ENCODE measurements at regions not wholly inside any gene's neighbourhood (a gene's known extent, or its start where the extent isn't known, plus 50 kb on each side); places are given as distances from the start of the nearest gene placed in this dataset.

- DNase-seq: no peak
- Histone ChIP-seq H2AK5ac (ENCODE audit: low read length) (no peak overlapping the region), H3K79me2 (ENCODE audit: control insufficient read depth, insufficient read depth, low read length) (no peaks in the 10 kb centered on the region), H3K4me2 (ENCODE audit: low read length) (no peak overlapping the region), H4K5ac (ENCODE audit: low read length) (no peak overlapping the region), H4K8ac (ENCODE audit: low read depth, low read length) (no peak overlapping the region), H3K18ac (ENCODE audit: low read length) (no peak overlapping the region), H3K27me3 (ENCODE audit: insufficient read depth, low read length, poor library complexity) (no peaks in the 10 kb centered on the region), H3K36me3 (ENCODE audit: control insufficient read depth, insufficient read depth, low read length) (no peaks in the 10 kb centered on the region), H3K4me1 (ENCODE audit: control insufficient read depth, low read depth, low read length) (no peaks in the 10 kb centered on the region), H3K4ac (ENCODE audit: low read depth, low read length) (no peak overlapping the region), H3K9ac (ENCODE audit: low read length) (no peak overlapping the region), H2BK15ac (replicated peaks; ENCODE audit: low read depth) (no peak overlapping the region), H2BK120ac (ENCODE audit: low read depth, low read length) (no peak overlapping the region), H3K27ac (ENCODE audit: low read depth, low read length) (no peak overlapping the region), H3K4me3 (ENCODE audit: low read length) (no peak overlapping the region), H3K56ac (ENCODE audit: low read length) (no peak overlapping the region), H3K23ac (ENCODE audit: low read length) (no peak overlapping the region), H3K79me1 (ENCODE audit: low read length) (no peaks in the 10 kb centered on the region), H2BK5ac (ENCODE audit: low read length) (no peak overlapping the region)
- no CpG with 5 or more reads among the region's 3 CpGs for WGBS (ENCODE audit: extremely low coverage, insufficient coverage, low lambda C conversion rate)
Measured at GRCh38 chr5:117943541-117943940, 1044.8 kb downstream of the DTWD2 start.

DNA sequence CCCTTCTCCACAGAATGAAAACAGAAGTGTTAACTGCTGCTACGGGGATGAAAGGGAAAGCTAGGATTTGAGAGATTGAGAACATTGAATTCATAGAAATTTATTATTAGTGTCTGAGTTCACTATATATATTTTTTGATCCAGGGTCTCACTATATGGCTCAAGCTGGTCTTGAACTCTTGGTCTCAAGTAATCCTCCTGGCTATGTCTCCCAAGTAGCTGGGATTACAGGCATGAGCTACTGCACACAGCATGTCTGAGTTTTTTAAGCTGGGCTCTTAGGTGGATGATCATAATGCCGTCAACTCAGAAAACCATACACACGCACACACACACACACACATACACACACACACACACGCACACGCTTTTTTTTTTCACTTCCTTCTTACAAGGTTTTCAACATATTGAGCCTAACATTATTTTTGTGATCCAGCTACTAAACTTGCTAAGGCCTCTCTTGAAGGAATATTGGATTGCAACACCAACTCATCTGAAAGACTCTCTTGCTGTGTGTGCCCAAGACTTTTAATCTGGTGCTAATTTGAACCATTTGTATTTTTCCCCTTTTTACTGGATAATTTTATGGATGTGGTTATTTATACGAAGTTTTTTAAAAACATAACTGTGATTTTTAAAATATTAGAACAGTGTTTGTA, 1045.4 kb downstream of the DTWD2 start:
- WGBS (ENCODE audit: extremely low coverage, insufficient coverage, low lambda C conversion rate): 100% methylated on average over 4 of the region's 6 CpGs
- no peak overlapping the region for H3K18ac ChIP-seq (ENCODE audit: low read length)
- no peaks in the 10 kb centered on the region for H3K36me3 ChIP-seq (ENCODE audit: control insufficient read depth, insufficient read depth, low read length)
- no peak overlapping the region for H4K8ac ChIP-seq (ENCODE audit: low read depth, low read length)
- no peak overlapping the region for H3K27ac ChIP-seq (ENCODE audit: low read depth, low read length)
- H3K4me3 ChIP-seq (ENCODE audit: low read length): no peak overlapping the region
- no peaks in the 10 kb centered on the region for H3K27me3 ChIP-seq (ENCODE audit: insufficient read depth, low read length, poor library complexity)
- no peak overlapping the region for H3K56ac ChIP-seq (ENCODE audit: low read length)
- H3K4me1 ChIP-seq (ENCODE audit: control insufficient read depth, low read depth, low read length): no peaks in the 10 kb centered on the region
- no peak for DNase-seq
- H2AK5ac ChIP-seq (ENCODE audit: low read length): no peak overlapping the region
- H3K4ac ChIP-seq (ENCODE audit: low read depth, low read length): no peak overlapping the region
- H2BK5ac ChIP-seq (ENCODE audit: low read length): no peak overlapping the region
- no peaks in the 10 kb centered on the region for H3K79me1 ChIP-seq (ENCODE audit: low read length)
- no peak overlapping the region for H2BK120ac ChIP-seq (ENCODE audit: low read depth, low read length)
- H2BK15ac ChIP-seq (replicated peaks; ENCODE audit: low read depth): no peak overlapping the region
- no peak overlapping the region for H4K5ac ChIP-seq (ENCODE audit: low read length)
- no peak overlapping the region for H3K4me2 ChIP-seq (ENCODE audit: low read length)
- no peak overlapping the region for H3K9ac ChIP-seq (ENCODE audit: low read length)
- no peaks in the 10 kb centered on the region for H3K79me2 ChIP-seq (ENCODE audit: control insufficient read depth, insufficient read depth, low read length)
- H3K23ac ChIP-seq (ENCODE audit: low read length): no peak overlapping the region

- Histone ChIP-seq H3K4me1 (ENCODE audit: control insufficient read depth, low read depth, low read length) (no peaks in the 10 kb centered on the region), H3K9ac (ENCODE audit: low read length) (no peak overlapping the region), H3K4ac (ENCODE audit: low read depth, low read length) (no peak overlapping the region), H3K4me3 (ENCODE audit: low read length) (no peak overlapping the region), H3K27ac (ENCODE audit: low read depth, low read length) (no peak overlapping the region), H4K5ac (ENCODE audit: low read length) (no peak overlapping the region), H3K36me3 (ENCODE audit: control insufficient read depth, insufficient read depth, low read length) (no peaks in the 10 kb centered on the region), H3K56ac (ENCODE audit: low read length) (no peak overlapping the region), H2AK5ac (ENCODE audit: low read length) (no peak overlapping the region), H3K23ac (ENCODE audit: low read length) (no peak overlapping the region), H3K79me2 (ENCODE audit: control insufficient read depth, insufficient read depth, low read length) (no peaks in the 10 kb centered on the region), H4K8ac (ENCODE audit: low read depth, low read length) (no peak overlapping the region), H2BK120ac (ENCODE audit: low read depth, low read length) (no peak overlapping the region), H3K4me2 (ENCODE audit: low read length) (no peak overlapping the region), H3K79me1 (ENCODE audit: low read length) (no peaks in the 10 kb centered on the region), H3K18ac (ENCODE audit: low read length) (no peak overlapping the region), H3K27me3 (ENCODE audit: insufficient read depth, low read length, poor library complexity) (no peaks in the 10 kb centered on the region), H2BK5ac (ENCODE audit: low read length) (no peak overlapping the region), H2BK15ac (replicated peaks; ENCODE audit: low read depth) (no peak overlapping the region)
- DNase-seq: no peak
- WGBS (ENCODE audit: extremely low coverage, insufficient coverage, low lambda C conversion rate): 100% methylated on average over 1 of the region's 5 CpGs
Measured at GRCh38 chr5:117893211-117893610, 1095.1 kb downstream of the DTWD2 start.

DNA sequence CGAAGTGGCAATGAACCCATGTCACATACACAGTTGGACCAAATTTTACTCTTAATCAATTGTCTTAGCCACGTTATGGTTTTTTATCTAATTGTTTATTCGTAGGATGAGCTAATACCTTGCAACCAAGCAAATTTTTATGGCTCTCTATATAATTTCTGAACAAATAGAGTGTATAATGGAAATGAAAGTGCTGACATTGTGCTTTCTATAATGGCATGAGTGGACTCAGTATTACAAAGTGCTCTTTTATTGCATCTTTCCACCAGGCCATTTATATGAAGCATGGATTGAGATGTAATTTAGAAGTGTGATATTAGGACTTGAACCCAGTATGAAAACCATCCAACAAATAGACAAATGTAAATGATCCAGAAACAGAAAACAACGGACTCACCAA, 1096.0 kb downstream of the DTWD2 start:
- no peak overlapping the region for H3K4ac ChIP-seq (ENCODE audit: low read depth, low read length)
- no peak overlapping the region for H2BK15ac ChIP-seq (replicated peaks; ENCODE audit: low read depth)

GRCh38 chr5:117889596-117889995, 1098.8 kb downstream of the DTWD2 start:
- Histone ChIP-seq H3K36me3 (ENCODE audit: control insufficient read depth, insufficient read depth, low read length) (no peaks in the 10 kb centered on the region), H3K4me2 (ENCODE audit: low read length) (no peak overlapping the region), H3K27me3 (ENCODE audit: insufficient read depth, low read length, poor library complexity) (no peaks in the 10 kb centered on the region), H3K79me1 (ENCODE audit: low read length) (no peaks in the 10 kb centered on the region), H3K18ac (ENCODE audit: low read length) (no peak overlapping the region), H3K4me1 (ENCODE audit: control insufficient read depth, low read depth, low read length) (no peaks in the 10 kb centered on the region), H4K8ac (ENCODE audit: low read depth, low read length) (no peak overlapping the region), H3K9ac (ENCODE audit: low read length) (no peak overlapping the region), H4K5ac (ENCODE audit: low read length) (no peak overlapping the region), H2BK5ac (ENCODE audit: low read length) (no peak overlapping the region), H3K23ac (ENCODE audit: low read length) (no peak overlapping the region), H3K27ac (ENCODE audit: low read depth, low read length) (no peak overlapping the region), H2BK15ac (replicated peaks; ENCODE audit: low read depth) (no peak overlapping the region), H3K4me3 (ENCODE audit: low read length) (no peak overlapping the region), H2AK5ac (ENCODE audit: low read length) (no peak overlapping the region), H2BK120ac (ENCODE audit: low read depth, low read length) (no peak overlapping the region), H3K79me2 (ENCODE audit: control insufficient read depth, insufficient read depth, low read length) (no peaks in the 10 kb centered on the region), H3K56ac (ENCODE audit: low read length) (no peak overlapping the region), H3K4ac (ENCODE audit: low read depth, low read length) (no peak overlapping the region)
- DNase-seq: no peak

More for the DNA sequence above, 1096.0 kb downstream of the DTWD2 start:
- Histone ChIP-seq H3K4me2 (ENCODE audit: low read length) (no peak overlapping the region), H4K8ac (ENCODE audit: low read depth, low read length) (no peak overlapping the region), H3K56ac (ENCODE audit: low read length) (no peak overlapping the region), H3K27me3 (ENCODE audit: insufficient read depth, low read length, poor library complexity) (no peaks in the 10 kb centered on the region), H3K9ac (ENCODE audit: low read length) (no peak overlapping the region), H3K79me2 (ENCODE audit: control insufficient read depth, insufficient read depth, low read length) (no peaks in the 10 kb centered on the region), H2AK5ac (ENCODE audit: low read length) (no peak overlapping the region), H3K36me3 (ENCODE audit: control insufficient read depth, insufficient read depth, low read length) (no peaks in the 10 kb centered on the region), H4K5ac (ENCODE audit: low read length) (no peak overlapping the region), H3K4me1 (ENCODE audit: control insufficient read depth, low read depth, low read length) (no peaks in the 10 kb centered on the region), H2BK120ac (ENCODE audit: low read depth, low read length) (no peak overlapping the region), H3K4me3 (ENCODE audit: low read length) (no peak overlapping the region), H3K23ac (ENCODE audit: low read length) (no peak overlapping the region), H3K18ac (ENCODE audit: low read length) (no peak overlapping the region), H3K27ac (ENCODE audit: low read depth, low read length) (no peak overlapping the region), H3K79me1 (ENCODE audit: low read length) (no peaks in the 10 kb centered on the region), H2BK5ac (ENCODE audit: low read length) (no peak overlapping the region)
- WGBS (ENCODE audit: extremely low coverage, insufficient coverage, low lambda C conversion rate): no CpG with 5 or more reads among the region's 4 CpGs
- DNase-seq: no peak

GRCh38 chr5:117888688-117889087, 1099.7 kb downstream of the DTWD2 start:
- H3K23ac ChIP-seq (ENCODE audit: low read length): no peak overlapping the region
- no peaks in the 10 kb centered on the region for H3K4me1 ChIP-seq (ENCODE audit: control insufficient read depth, low read depth, low read length)
- no peak overlapping the region for H4K8ac ChIP-seq (ENCODE audit: low read depth, low read length)
- H4K5ac ChIP-seq (ENCODE audit: low read length): no peak overlapping the region
- H3K56ac ChIP-seq (ENCODE audit: low read length): no peak overlapping the region
- no peak overlapping the region for H2BK15ac ChIP-seq (replicated peaks; ENCODE audit: low read depth)
- H3K4me2 ChIP-seq (ENCODE audit: low read length): no peak overlapping the region
- no peak overlapping the region for H3K4ac ChIP-seq (ENCODE audit: low read depth, low read length)
- no peak overlapping the region for H3K18ac ChIP-seq (ENCODE audit: low read length)
- no peak overlapping the region for H3K9ac ChIP-seq (ENCODE audit: low read length)
- no peaks in the 10 kb centered on the region for H3K36me3 ChIP-seq (ENCODE audit: control insufficient read depth, insufficient read depth, low read length)
- no peak overlapping the region for H3K27ac ChIP-seq (ENCODE audit: low read depth, low read length)
- no CpG with 5 or more reads among the region's 2 CpGs for WGBS (ENCODE audit: extremely low coverage, insufficient coverage, low lambda C conversion rate)
- no peak overlapping the region for H3K4me3 ChIP-seq (ENCODE audit: low read length)
- no peak overlapping the region for H2BK120ac ChIP-seq (ENCODE audit: low read depth, low read length)
- no peaks in the 10 kb centered on the region for H3K79me1 ChIP-seq (ENCODE audit: low read length)
- no peaks in the 10 kb centered on the region for H3K79me2 ChIP-seq (ENCODE audit: control insufficient read depth, insufficient read depth, low read length)
- no peaks in the 10 kb centered on the region for H3K27me3 ChIP-seq (ENCODE audit: insufficient read depth, low read length, poor library complexity)
- H2AK5ac ChIP-seq (ENCODE audit: low read length): no peak overlapping the region
- H2BK5ac ChIP-seq (ENCODE audit: low read length): no peak overlapping the region
- no peak for DNase-seq
